Kidney (tissue), 13 donors: ENCODE measurements at regions not wholly inside any gene's neighbourhood (a gene's known extent, or its start where the extent isn't known, plus 50 kb on each side); places are given as distances from the start of the nearest gene placed in this dataset.

Experiments used
- DNase-seq, 5 donors: peaks; one replicate each; pipeline ENCODE4 v3.0.0-alpha.2; 2013 to 2020
- FAIRE-seq: peaks from 2 replicates; lab custom pipeline; 2012; peaks lifted over from hg19 to GRCh38; lab: Jason Lieb, UNC
- H3K27ac ChIP-seq, 2 donors: one replicate each; pipeline ENCODE4 v1.7.0; 2013; ENCODE audit warnings: low read depth in 2 of 2, low read length in 2 of 2, inconsistent platforms in 1 of 2
- H3K27me3 ChIP-seq: one replicate; pipeline ENCODE4 v1.7.1; 2013; ENCODE audit warnings: low read length, inconsistent platforms; ENCODE audit not compliant: control insufficient read depth, insufficient read depth
- H3K36me3 ChIP-seq, 3 donors: one replicate each; pipeline versions ENCODE4 v1.7.0 to v1.7.1; 2013; ENCODE audit warnings: low read length in 3 of 3, control low read depth in 1 of 3, inconsistent platforms in 1 of 3; ENCODE audit not compliant: insufficient read depth in 3 of 3, control insufficient read depth in 2 of 3
- H3K4me1 ChIP-seq, 3 donors: one replicate each; pipeline versions ENCODE4 v1.7.0 to v1.7.1; 2013; ENCODE audit warnings: low read length in 3 of 3, inconsistent platforms in 1 of 3, low read depth in 1 of 3; ENCODE audit not compliant: control insufficient read depth in 2 of 3, insufficient read depth in 2 of 3
- H3K4me3 ChIP-seq, 3 donors: one replicate each; pipeline versions ENCODE4 v1.7.0 to v1.8.1; 2013; ENCODE audit warnings: low read length in 3 of 3, control low read depth in 1 of 3, inconsistent platforms in 1 of 3
- H3K9ac ChIP-seq, 3 donors: one replicate each; pipeline versions ENCODE4 v1.7.0 to v1.7.1; 2013; ENCODE audit warnings: low read length in 3 of 3, control low read depth in 1 of 3, inconsistent platforms in 1 of 3
- H3K9me3 ChIP-seq, 3 donors: one replicate each; pipeline versions ENCODE4 v1.7.0 to v1.7.1; 2013; ENCODE audit warnings: low read length in 3 of 3, control low read depth in 1 of 3, inconsistent platforms in 1 of 3; ENCODE audit not compliant: control insufficient read depth in 2 of 3, insufficient read depth in 1 of 3
- intact Hi-C: fragments of 100-400 bp; cut with DNase I; formaldehyde crosslinking; loops from one replicate; pipeline ENCODE4 v1.11.1; 2022
- TF ChIP-seq, protein P1 (sequence below): IDR thresholded peaks from 3 replicates; pipeline ENCODE4 v1.5.1; 2012; ENCODE audit warnings: mild to moderate bottlenecking, moderate library complexity, borderline replicate concordance; ENCODE audit not compliant: insufficient read depth; ENCODE audit errors: extremely low read depth
- donor health status: control.
- donor health status: control.
- donor health status: control.
- donor health status: control.
- donor health status: control.
- donor health status: DM: yes; HTN: yes; CAD: no.
- donor health status: Normal renal cell carcinoma (clear cell type).

DNA sequence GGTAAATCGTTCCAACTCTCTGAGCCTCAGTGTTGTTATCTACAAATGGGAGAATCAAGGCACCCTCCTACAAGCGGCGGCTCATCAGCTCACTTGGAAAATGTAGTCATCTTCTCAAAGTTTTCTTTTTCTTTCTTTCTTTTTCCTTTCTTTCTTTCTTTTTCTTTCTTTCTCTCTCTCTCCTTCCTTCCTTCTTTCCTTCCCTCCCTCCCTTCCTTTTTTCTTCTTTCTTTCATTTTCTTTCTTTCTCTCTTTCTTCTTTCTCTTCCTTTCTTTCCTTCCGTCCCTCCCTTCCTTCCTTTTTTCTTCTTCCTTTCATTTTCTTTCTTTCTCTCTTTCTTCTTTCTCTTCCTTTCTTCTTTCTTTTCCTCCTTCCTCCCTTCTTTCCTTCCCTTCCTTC is 55.0 kb upstream of the TGM3 start:
- Histone ChIP-seq H3K9me3 (no peaks in the 10 kb centered on the region), H3K27me3 (no peaks in the 10 kb centered on the region), H3K27ac (no peak overlapping the region), H3K4me3 (no peak overlapping the region), H3K36me3 (no peaks in the 10 kb centered on the region), H3K4me1 (no peaks in the 10 kb centered on the region), H3K9ac (no peak overlapping the region)
- FAIRE-seq = no peak
- DNase-seq = no peak
- TF ChIP-seq, protein P1, sequence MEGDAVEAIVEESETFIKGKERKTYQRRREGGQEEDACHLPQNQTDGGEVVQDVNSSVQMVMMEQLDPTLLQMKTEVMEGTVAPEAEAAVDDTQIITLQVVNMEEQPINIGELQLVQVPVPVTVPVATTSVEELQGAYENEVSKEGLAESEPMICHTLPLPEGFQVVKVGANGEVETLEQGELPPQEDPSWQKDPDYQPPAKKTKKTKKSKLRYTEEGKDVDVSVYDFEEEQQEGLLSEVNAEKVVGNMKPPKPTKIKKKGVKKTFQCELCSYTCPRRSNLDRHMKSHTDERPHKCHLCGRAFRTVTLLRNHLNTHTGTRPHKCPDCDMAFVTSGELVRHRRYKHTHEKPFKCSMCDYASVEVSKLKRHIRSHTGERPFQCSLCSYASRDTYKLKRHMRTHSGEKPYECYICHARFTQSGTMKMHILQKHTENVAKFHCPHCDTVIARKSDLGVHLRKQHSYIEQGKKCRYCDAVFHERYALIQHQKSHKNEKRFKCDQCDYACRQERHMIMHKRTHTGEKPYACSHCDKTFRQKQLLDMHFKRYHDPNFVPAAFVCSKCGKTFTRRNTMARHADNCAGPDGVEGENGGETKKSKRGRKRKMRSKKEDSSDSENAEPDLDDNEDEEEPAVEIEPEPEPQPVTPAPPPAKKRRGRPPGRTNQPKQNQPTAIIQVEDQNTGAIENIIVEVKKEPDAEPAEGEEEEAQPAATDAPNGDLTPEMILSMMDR = no peak
- intact Hi-C loops = no loop called here

DNA sequence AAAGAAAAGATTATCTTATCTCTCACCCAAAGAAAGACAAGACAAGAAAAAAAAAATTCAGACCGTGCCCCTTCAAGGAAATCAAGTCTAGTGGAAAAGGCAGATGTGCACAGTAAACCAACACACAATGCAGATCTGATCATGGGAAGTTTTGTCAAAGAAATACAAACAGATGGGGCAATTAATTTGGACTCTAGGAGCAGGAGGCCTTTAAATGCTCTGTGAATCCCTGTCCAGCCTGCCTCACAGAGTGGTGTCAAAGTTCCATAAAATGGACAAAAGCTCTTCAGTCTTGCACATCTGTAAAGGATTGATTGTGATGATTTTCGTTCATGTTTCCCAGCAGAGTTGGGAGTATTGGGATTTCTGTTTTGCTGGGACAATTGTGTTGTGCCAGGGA is 53.1 kb upstream of the TGM3 start:
- Histone ChIP-seq H3K27ac (no peak overlapping the region), H3K9me3 (no peaks in the 10 kb centered on the region), H3K9ac (no peak overlapping the region), H3K4me1 (no peaks in the 10 kb centered on the region), H3K4me3 (no peak overlapping the region), H3K36me3 (no peaks in the 10 kb centered on the region), H3K27me3 (no peaks in the 10 kb centered on the region)
- DNase-seq (no peak), FAIRE-seq (no peak)
- TF ChIP-seq, protein P1 = no peak
- intact Hi-C loops = no loop called here

GRCh38 chr20:2244523-2244922 is 51.3 kb upstream of the TGM3 start:
- Histone ChIP-seq H3K27me3 (no peaks in the 10 kb centered on the region), H3K9ac (no peak overlapping the region), H3K27ac (no peak overlapping the region), H3K4me3 (no peak overlapping the region), H3K9me3 (no peaks in the 10 kb centered on the region), H3K4me1 (no peaks in the 10 kb centered on the region), H3K36me3 (no peaks in the 10 kb centered on the region)
- no peak for DNase-seq
- TF ChIP-seq, protein P1 = no peak
- no peak for FAIRE-seq
- intact Hi-C loops = no loop called here

DNA sequence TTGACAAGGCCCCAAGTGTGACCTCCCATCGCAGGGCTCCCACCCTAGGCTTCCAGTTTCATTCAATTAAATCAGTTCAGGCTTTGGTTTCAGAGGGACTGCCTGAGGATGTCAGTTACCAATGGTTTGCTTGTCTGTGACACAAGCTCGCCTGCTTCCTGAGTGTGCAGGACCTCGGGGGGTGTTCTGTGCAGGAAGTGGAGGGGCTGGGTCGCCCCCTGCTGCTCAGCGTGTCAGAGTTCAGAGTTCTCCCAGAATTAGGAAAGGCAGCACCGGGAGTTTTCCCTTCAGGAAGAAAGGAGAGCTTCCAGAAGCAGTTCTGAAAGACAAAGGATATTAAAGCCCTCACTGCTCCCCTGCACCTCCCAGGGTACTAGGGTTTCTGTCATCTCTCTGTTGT is 50.8 kb upstream of the TGM3 start:
- H3K27ac ChIP-seq = no peak overlapping the region
- H3K9ac ChIP-seq = no peak overlapping the region
- TF ChIP-seq, protein P1 = no peak
- H3K4me3 ChIP-seq = no peak overlapping the region
- no peaks in the 10 kb centered on the region for H3K4me1 ChIP-seq
- H3K9me3 ChIP-seq = no peaks in the 10 kb centered on the region
- DNase-seq (peak in 3 of 5 donors; percentile 37 to 46 (median 38)), FAIRE-seq (no peak)
- no peaks in the 10 kb centered on the region for H3K27me3 ChIP-seq
- intact Hi-C loops = no loop called here
- no peaks in the 10 kb centered on the region for H3K36me3 ChIP-seq
